Gastroesophageal sphincter (tissue), 3 donors: ENCODE measurements at regions not wholly inside any gene's neighbourhood (a gene's known extent, or its start where the extent isn't known, plus 50 kb on each side); places are given as distances from the start of the nearest gene placed in this dataset.

Experiments
- CTCF ChIP-seq, 4 experiments: fragments of 200-600 bp in 2 of 4; fragments of 450-650 bp in 2 of 4; sonication (generic) in 1 of 4; IDR thresholded peaks; one replicate each; pipeline ENCODE4 v1.5.1; 2017 to 2019; ENCODE audit warnings: antibody characterized with exemption in 4 of 4, mild to moderate bottlenecking in 2 of 4, moderate library complexity in 2 of 4
- EP300 ChIP-seq: sonication (generic); formaldehyde crosslinking; IDR thresholded peaks from one replicate; pipeline ENCODE4 v1.6.1; 2017; ENCODE audit warnings: antibody characterized with exemption, mild to moderate bottlenecking
- POLR2A ChIP-seq, 2 donors: fragments of 450-650 bp; IDR thresholded peaks; one replicate each; pipeline ENCODE4 v1.6.1; 2017; ENCODE audit warnings: antibody characterized with exemption in 2 of 2, mild to moderate bottlenecking in 2 of 2, moderate library complexity in 1 of 2
- POLR2AphosphoS5 ChIP-seq: sonication (generic); formaldehyde crosslinking; IDR thresholded peaks from one replicate; pipeline ENCODE4 v1.6.1; 2017; ENCODE audit warnings: antibody characterized with exemption

- no peak for TF ChIP-seq CTCF (IDR thresholded peaks at IDR 0.05)
- no peak for TF ChIP-seq POLR2A (IDR thresholded peaks at IDR 0.05)
- TF ChIP-seq POLR2AphosphoS5, result no peak
- TF ChIP-seq EP300, result no peak
Measured at GRCh38 chr7:49398236-49398635, 375.2 kb upstream of the VWC2 start.
